HCT116 (cell line): ENCODE measurements at regions not wholly inside any gene's neighbourhood (a gene's known extent, or its start where the extent isn't known, plus 50 kb on each side); places are given as distances from the start of the nearest gene placed in this dataset.

Experiments used
- ATF3 ChIP-seq: IDR thresholded peaks from 2 replicates; pipeline ENCODE4 v1.6.1; 2012
- CEBPB ChIP-seq: IDR thresholded peaks from 2 replicates; pipeline ENCODE4 v1.6.1; 2012; ENCODE audit warnings: low read depth
- CTCF ChIP-seq, 3 experiments: fragments of 200-600 bp in 1 of 3; sonication (generic) in 1 of 3; IDR thresholded peaks in 2 of 3; conservative IDR thresholded peaks in 1 of 3; 2 replicates each; pipeline ENCODE4 v1.5.1; 2012 to 2017; ENCODE audit warnings: low read depth in 2 of 3, low read length in 2 of 3, antibody characterized with exemption in 1 of 3, borderline replicate concordance in 1 of 3, control low read depth in 1 of 3, mild to moderate bottlenecking in 1 of 3, mixed read lengths in 1 of 3, mixed run types in 1 of 3, moderate library complexity in 1 of 3; ENCODE audit not compliant: insufficient read depth in 1 of 3
- EZH2 ChIP-seq: fragments of 200-600 bp; sonication (generic); IDR thresholded peaks from 2 replicates; pipeline ENCODE4 v1.6.1; 2017; ENCODE audit warnings: antibody characterized with exemption, mixed run types
- EZH2phosphoT487 ChIP-seq: fragments of 200-600 bp; IDR thresholded peaks from 2 replicates; pipeline ENCODE4 v1.6.1; 2018; ENCODE audit warnings: antibody characterized with exemption, borderline replicate concordance
- MAX ChIP-seq: IDR thresholded peaks from 2 replicates; pipeline ENCODE4 v1.6.1; 2012
- POLR2A ChIP-seq: IDR thresholded peaks from 2 replicates; pipeline ENCODE4 v1.7.0; 2011; ENCODE audit warnings: borderline replicate concordance; ENCODE audit not compliant: insufficient read depth, insufficient read length; ENCODE audit errors: extremely low read depth
- POLR2AphosphoS5 ChIP-seq: IDR thresholded peaks from 2 replicates; pipeline ENCODE4 v1.6.1; 2011; ENCODE audit warnings: mild to moderate bottlenecking, low read depth, low read length, moderate library complexity
- RAD21 ChIP-seq: IDR thresholded peaks from 2 replicates; pipeline ENCODE4 v1.6.1; 2012; ENCODE audit warnings: low read depth, mild to moderate bottlenecking
- SIN3A ChIP-seq: IDR thresholded peaks from 2 replicates; pipeline ENCODE4 v1.6.1; 2012; ENCODE audit warnings: low read depth
- SP1 ChIP-seq: IDR thresholded peaks from 2 replicates; pipeline ENCODE4 v1.6.1; 2012; ENCODE audit warnings: low read depth
- ZNF274 ChIP-seq: fragments of 200-500 bp; sonication (Bioruptor generic); IDR thresholded peaks from 2 replicates; pipeline ENCODE4 v1.6.1; 2014; ENCODE audit warnings: mild to moderate bottlenecking, low read depth, low read length, inconsistent platforms

GRCh38 chr3:104755791-104756190, 610.9 kb upstream of the ALCAM start:
- TF ChIP-seq CTCF (IDR thresholded peaks at IDR 0.05 in 2 of 3, conservative IDR thresholded peaks at IDR 0.05 in 1 of 3; ENCODE audit: borderline replicate concordance in 1 of 3, insufficient read depth in 1 of 3, low read depth in 2 of 3, low read length in 2 of 3) (no peak), ZNF274 (no peak), MAX (no peak), POLR2AphosphoS5 (no peak), ATF3 (no peak), POLR2A (no peak), EZH2phosphoT487 (no peak), RAD21 (no peak), SIN3A (no peak), EZH2 (no peak), CEBPB (no peak), SP1 (no peak)
